Testis (tissue), 2 donors: ENCODE measurements at regions not wholly inside any gene's neighbourhood (a gene's known extent, or its start where the extent isn't known, plus 50 kb on each side); places are given as distances from the start of the nearest gene placed in this dataset.
A peak's percentile ranks its signal among the peaks of the same experiment; 100 is the strongest.

ENCODE experiments used
- DNase-seq: peaks from one replicate; pipeline ENCODE4 v3.0.0-alpha.2; 2019
- H3K27ac ChIP-seq, 2 donors: fragments of 200-600 bp; sonication (generic); one replicate each; pipeline ENCODE4 v1.5.1; 2019
- H3K27me3 ChIP-seq: fragments of 200-600 bp; sonication (generic); one replicate; pipeline ENCODE4 v1.5.1; 2019
- H3K36me3 ChIP-seq: fragments of 200-600 bp; sonication (generic); one replicate; pipeline ENCODE4 v1.5.1; 2017; ENCODE audit warnings: low read depth; ENCODE audit errors: missing control alignments
- H3K4me1 ChIP-seq: fragments of 200-600 bp; sonication (generic); one replicate; pipeline ENCODE4 v1.5.1; 2019
- H3K4me3 ChIP-seq, 2 donors: fragments of 200-600 bp; sonication (generic); one replicate each; pipeline ENCODE4 v1.5.1; 2017 to 2019
- H3K9me3 ChIP-seq: fragments of 200-600 bp; sonication (generic); one replicate; pipeline ENCODE4 v1.5.1; 2017
- CTCF ChIP-seq, 3 experiments: fragments of 450-650 bp in 2 of 3; fragments of 200-600 bp in 1 of 3; sonication (generic) in 1 of 3; IDR thresholded peaks; one replicate each; pipeline ENCODE4 v1.5.1; 2016 to 2019; ENCODE audit warnings: antibody characterized with exemption in 3 of 3, mild to moderate bottlenecking in 2 of 3, moderate library complexity in 1 of 3
- POLR2A ChIP-seq: fragments of 450-650 bp; IDR thresholded peaks from one replicate; pipeline ENCODE4 v1.6.1; 2017; ENCODE audit warnings: antibody characterized with exemption, mild to moderate bottlenecking, moderate library complexity
- WGBS, 2 donors: methylation state at CpG; one replicate each; pipeline ENCODE4 v1.1.5; 2018; 5-methylcytosine and 5-hydroxymethylcytosine counted together
- intact Hi-C: fragments of 100-400 bp; cut with DNase I; formaldehyde crosslinking; loops from one replicate; pipeline ENCODE4 v1.15.1; 2023; ENCODE audit warnings: low total_unique reads

GRCh38 chr3:30123224-30123623 is 483.2 kb upstream of the TGFBR2 start:
- intact Hi-C loops, result no loop called here
- 58 to 84% methylated on average over 3 of the region's 3 CpGs for WGBS, 2 donors
- peak; percentile 64 for DNase-seq
- Histone ChIP-seq H3K4me1 (no peaks in the 10 kb centered on the region), H3K27me3 (no peaks in the 10 kb centered on the region), H3K27ac (no peak overlapping the region), H3K9me3 (no peaks in the 10 kb centered on the region), H3K4me3 (no peak overlapping the region), H3K36me3 (no peaks in the 10 kb centered on the region)
- TF ChIP-seq POLR2A (no peak), CTCF (IDR thresholded peaks at IDR 0.05) (no peak)

DNA sequence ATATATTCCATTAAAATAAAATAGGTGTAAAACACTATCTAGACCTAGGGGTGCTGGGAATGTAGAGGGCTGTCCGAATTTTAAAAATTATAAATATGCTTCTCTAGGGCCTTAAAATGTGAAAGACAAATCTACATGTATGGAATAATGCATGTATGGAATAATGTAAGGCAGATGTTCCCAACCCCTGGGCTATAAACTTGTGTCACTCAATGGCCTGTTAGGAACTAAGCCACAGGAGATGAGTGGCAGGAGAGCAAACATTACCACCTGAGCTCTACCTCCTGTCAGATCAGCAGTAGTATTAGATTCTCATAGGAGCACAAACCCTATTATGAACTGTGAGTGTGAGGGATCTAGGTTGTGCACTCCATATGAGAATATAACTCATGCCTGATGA is 482.6 kb upstream of the TGFBR2 start:
- TF ChIP-seq POLR2A, result no peak
- no peak for TF ChIP-seq CTCF (IDR thresholded peaks at IDR 0.05)
- Histone ChIP-seq H3K27ac (no peak overlapping the region), H3K36me3 (no peaks in the 10 kb centered on the region), H3K4me3 (no peak overlapping the region), H3K9me3 (no peaks in the 10 kb centered on the region), H3K27me3 (no peaks in the 10 kb centered on the region), H3K4me1 (no peaks in the 10 kb centered on the region)
- DNase-seq, result no peak
- intact Hi-C loops, result no loop called here
- 92 to 95% methylated on average over 1 of the region's 1 CpG for WGBS, 2 donors

- H3K9me3 ChIP-seq, result no peaks in the 10 kb centered on the region
- WGBS, 2 donors, result 38 to 62% methylated on average over 2 of the region's 2 CpGs
- TF ChIP-seq POLR2A (no peak), CTCF (IDR thresholded peaks at IDR 0.05) (no peak)
- DNase-seq, result peak; percentile 75
- intact Hi-C loops, result no loop called here
- H3K36me3 ChIP-seq, result no peaks in the 10 kb centered on the region
- H3K4me3 ChIP-seq, result no peak overlapping the region
- no peaks in the 10 kb centered on the region for H3K4me1 ChIP-seq
- no peaks in the 10 kb centered on the region for H3K27me3 ChIP-seq
- no peak overlapping the region for H3K27ac ChIP-seq
Observed at GRCh38 chr3:30124435-30125370, 481.7 kb upstream of the TGFBR2 start.

DNA sequence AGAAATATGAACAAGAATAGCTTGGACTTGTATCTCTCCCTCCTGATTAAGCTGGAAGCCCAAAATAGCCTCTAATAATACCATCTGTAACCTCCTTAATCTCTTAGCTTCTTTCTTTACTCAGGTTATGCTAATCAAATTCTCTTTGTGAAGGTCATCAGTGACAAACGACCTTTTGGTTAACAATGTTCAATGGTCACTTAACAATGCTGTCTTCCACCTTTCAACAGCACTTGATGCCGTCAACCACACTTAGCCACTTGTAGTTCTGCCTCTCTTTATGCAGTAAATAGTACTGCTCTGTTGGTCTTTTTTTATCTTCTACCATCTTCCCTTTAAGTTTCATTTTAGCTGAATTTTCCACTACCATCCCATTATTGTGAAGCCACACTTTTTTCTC is 476.6 kb upstream of the TGFBR2 start:
- WGBS, 2 donors, result 72 to 76% methylated on average over 2 of the region's 2 CpGs
- Histone ChIP-seq H3K27me3 (no peaks in the 10 kb centered on the region), H3K4me3 (no peak overlapping the region), H3K36me3 (no peaks in the 10 kb centered on the region), H3K4me1 (no peaks in the 10 kb centered on the region), H3K27ac (no peak overlapping the region), H3K9me3 (no peaks in the 10 kb centered on the region)
- DNase-seq, result no peak
- intact Hi-C loops, result no loop called here
- TF ChIP-seq POLR2A (no peak), CTCF (IDR thresholded peaks at IDR 0.05) (no peak)

- intact Hi-C loops, result no loop called here
- TF ChIP-seq POLR2A (no peak), CTCF (IDR thresholded peaks at IDR 0.05) (no peak)
- Histone ChIP-seq H3K4me3 (no peak overlapping the region), H3K27ac (no peak overlapping the region), H3K4me1 (no peaks in the 10 kb centered on the region), H3K27me3 (no peaks in the 10 kb centered on the region), H3K9me3 (no peaks in the 10 kb centered on the region), H3K36me3 (no peaks in the 10 kb centered on the region)
- no peak for DNase-seq
- whole genome bisulfite sequencing, 2 donors, result 97% methylated on average over 1 of the region's 1 CpG
Observed at GRCh38 chr3:30130391-30130790, 476.0 kb upstream of the TGFBR2 start.
